ENCODE measurements at regions not wholly inside any gene's neighbourhood (a gene's known extent, or its start where the extent isn't known, plus 50 kb on each side); places are given as distances from the start of the nearest gene placed in this dataset.

DNA sequence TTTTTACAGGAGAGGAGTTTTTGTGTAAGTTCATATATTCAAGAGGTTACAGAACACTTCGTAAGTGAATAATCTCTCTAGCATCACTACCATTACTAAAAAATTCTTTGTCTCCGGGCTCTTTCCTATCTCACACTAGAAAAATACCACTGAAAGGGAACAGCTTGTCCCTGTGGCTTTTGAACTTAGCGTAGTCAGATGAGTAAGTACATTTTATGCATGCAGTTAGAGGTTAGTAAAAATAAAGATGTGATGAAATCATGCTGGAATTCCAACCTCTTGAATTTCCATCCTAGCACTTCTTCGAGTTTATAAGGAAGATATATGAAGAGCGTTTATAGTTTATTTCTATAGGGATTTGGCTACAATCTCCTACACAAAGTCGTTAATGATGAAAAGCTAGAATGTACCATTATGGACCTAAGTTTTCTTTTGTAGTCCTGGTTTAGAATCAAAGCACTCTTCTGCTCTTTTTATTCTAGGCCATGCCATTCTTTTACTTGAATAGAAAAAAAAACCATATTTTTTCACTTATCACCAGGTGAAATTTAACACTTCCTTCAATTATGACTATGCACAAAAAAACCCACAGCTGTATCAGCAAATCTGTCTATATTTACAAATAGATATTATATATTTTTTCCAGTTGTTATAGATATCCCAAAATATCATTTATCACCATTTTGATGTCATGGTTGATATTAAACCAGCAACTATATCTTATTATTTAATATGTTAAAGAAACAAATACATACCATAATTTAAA lies 139.9 kb upstream of the PCDH9 start:
- H3K27me3 ChIP-seq, result no peaks in the 10 kb centered on the region
- DNase-seq (no peak), ATAC-seq (peak in 3 of 8 donors; percentile 67 to 84 (median 76))
- H3K27ac ChIP-seq, result no peak overlapping the region
- TF ChIP-seq CTCF (IDR thresholded peaks at IDR 0.05), result no peak
- H3K4me3 ChIP-seq, result no peak overlapping the region
- WGBS, 2 donors, result 28 to 35% methylated on average over 6 of the region's 6 CpGs
- intact Hi-C loops (cut with DNase I), result no loop called here
- no peaks in the 10 kb centered on the region for H3K9me3 ChIP-seq
- H3K36me3 ChIP-seq, result no peaks in the 10 kb centered on the region
- no peaks in the 10 kb centered on the region for H3K4me1 ChIP-seq

GRCh38 chr13:67367399-67367798 lies 137.3 kb upstream of the PCDH9 start:
- no peak for TF ChIP-seq CTCF (IDR thresholded peaks at IDR 0.05)
- Histone ChIP-seq H3K4me3 (no peak overlapping the region), H3K36me3 (no peaks in the 10 kb centered on the region), H3K27ac (no peak overlapping the region), H3K4me1 (no peaks in the 10 kb centered on the region), H3K9me3 (no peaks in the 10 kb centered on the region), H3K27me3 (no peaks in the 10 kb centered on the region)
- WGBS, 2 donors, result 56 to 66% methylated on average over 1 of the region's 1 CpG
- ATAC-seq (no peak), DNase-seq (no peak)
- intact Hi-C loops (cut with DNase I), result no loop called here

- Histone ChIP-seq H3K4me1 (no peaks in the 10 kb centered on the region), H3K9me3 (no peaks in the 10 kb centered on the region), H3K27me3 (no peaks in the 10 kb centered on the region), H3K27ac (no peak overlapping the region), H3K4me3 (no peak overlapping the region), H3K36me3 (no peaks in the 10 kb centered on the region)
- ATAC-seq, result no peak
- intact Hi-C loops (cut with DNase I), result no loop called here
- DNase-seq, result no peak
- peak in 1 of 9 donors; percentile 8 for TF ChIP-seq CTCF (IDR thresholded peaks at IDR 0.05)
Observed at GRCh38 chr13:67366533-67366932, 136.4 kb upstream of the PCDH9 start.

DNA sequence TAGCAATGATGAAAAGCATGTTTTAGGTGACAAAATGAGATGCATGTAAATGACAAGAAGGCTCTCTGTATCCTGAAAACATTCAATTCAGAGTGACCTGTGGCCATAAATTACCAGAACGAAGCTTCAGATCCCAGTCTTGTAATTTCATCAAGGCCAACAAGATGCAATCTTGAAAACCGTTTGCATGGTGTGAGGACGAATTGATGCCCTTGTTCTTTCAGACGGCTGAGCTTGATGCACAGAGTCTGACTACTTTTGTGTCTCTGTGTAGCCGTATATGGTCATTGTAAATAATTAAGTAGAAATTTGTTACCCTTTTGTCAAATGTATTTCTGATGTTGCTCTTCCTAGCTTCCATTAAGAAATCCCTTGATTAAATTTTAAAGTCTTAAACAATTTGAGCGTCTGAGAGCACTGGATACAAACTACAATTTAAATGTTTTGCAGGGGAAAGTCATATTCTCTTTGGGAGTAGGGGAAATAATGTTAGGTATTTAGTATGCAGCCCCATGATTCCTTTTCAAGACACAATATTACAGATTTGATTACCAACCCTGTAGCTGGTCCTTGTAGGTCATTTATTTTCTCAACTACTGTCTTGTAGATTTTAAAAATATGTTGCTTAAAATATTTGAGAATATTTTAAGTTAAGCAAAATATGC lies 125.8 kb upstream of the PCDH9 start:
- Histone ChIP-seq H3K9me3 (peaks cover 0 to 5% (median 0%) of the 10 kb centered on the region in 11 donors), H3K27ac (no peak overlapping the region), H3K4me3 (no peak overlapping the region), H3K36me3 (no peaks in the 10 kb centered on the region), H3K4me1 (no peaks in the 10 kb centered on the region), H3K27me3 (no peaks in the 10 kb centered on the region)
- intact Hi-C loops (cut with DNase I), result no loop called here
- WGBS, 2 donors, result 67 to 72% methylated on average over 6 of the region's 6 CpGs
- ATAC-seq (no peak), DNase-seq (no peak)
- no peak for TF ChIP-seq CTCF (IDR thresholded peaks at IDR 0.05)

All from heart right ventricle (tissue), 16 donors.